H1 (cell line): ENCODE measurements at regions not wholly inside any gene's neighbourhood (a gene's known extent, or its start where the extent isn't known, plus 50 kb on each side); places are given as distances from the start of the nearest gene placed in this dataset.
A peak's percentile ranks its signal among the peaks of the same experiment; 100 is the strongest.

Source experiments
- CTCF ChIA-PET: fragments of 300-600 bp; sonication (Branson Sonifier 250); formaldehyde crosslinking; loops from one replicate; lab custom pipeline; 2021; ENCODE audit not compliant: partially characterized antibody; lab: Charles Lee
- POLR2A ChIA-PET: fragments of 300-600 bp; sonication (Branson Sonifier 250); formaldehyde crosslinking; loops from one replicate; lab custom pipeline; 2021; ENCODE audit warnings: inconsistent platforms; ENCODE audit not compliant: partially characterized antibody; lab: Charles Lee
- DNase-seq, 2 experiments: peaks; one replicate each; pipeline versions ENCODE4 v3.0.0 to v3.0.0-alpha.2; 2010 to 2022; ENCODE audit warnings: low spot score in 2 of 2, low read depth in 1 of 2, mixed read lengths in 1 of 2
- FAIRE-seq: peaks from 2 replicates; lab custom pipeline; 2011; peaks lifted over from hg19 to GRCh38; lab: Jason Lieb, UNC
- H2AFZ ChIP-seq: 2 replicates; pipeline ENCODE4 v1.8.1; 2012; ENCODE audit warnings: low read length, inconsistent platforms
- H2AK5ac ChIP-seq: 2 replicates; pipeline ENCODE4 v1.6.1; 2013; ENCODE audit warnings: low read depth, low read length
- H2BK120ac ChIP-seq: replicated peaks from 2 replicates; pipeline ENCODE3; 2013; ENCODE audit warnings: low read depth, low read length, inconsistent platforms
- H2BK12ac ChIP-seq: 2 replicates; pipeline ENCODE4 v1.6.1; 2013; ENCODE audit warnings: low read depth, low read length
- H2BK15ac ChIP-seq: 2 replicates; pipeline ENCODE4 v1.6.1; 2013; ENCODE audit warnings: low read length
- H2BK20ac ChIP-seq: 2 replicates; pipeline ENCODE4 v1.6.1; 2013; ENCODE audit warnings: low read length
- H2BK5ac ChIP-seq: 2 replicates; pipeline ENCODE4 v1.6.1; 2013; ENCODE audit warnings: low read depth, low read length
- H3K14ac ChIP-seq: 2 replicates; pipeline ENCODE4 v1.6.1; 2013; ENCODE audit warnings: inconsistent platforms; ENCODE audit not compliant: insufficient read length
- H3K18ac ChIP-seq: 2 replicates; pipeline ENCODE4 v1.6.1; 2013; ENCODE audit warnings: low read length; ENCODE audit errors: extremely low read depth
- H3K23ac ChIP-seq: 2 replicates; pipeline ENCODE4 v1.6.1; 2013; ENCODE audit warnings: inconsistent platforms; ENCODE audit not compliant: insufficient read length
- H3K23me2 ChIP-seq: 2 replicates; pipeline ENCODE4 v1.6.1; 2013; ENCODE audit warnings: low read depth, low read length
- H3K27ac ChIP-seq: 2 replicates; pipeline ENCODE4 v1.6.1; 2011; ENCODE audit warnings: low read depth, low read length, inconsistent platforms
- H3K27me3 ChIP-seq, 4 experiments: replicated peaks in 1 of 4; 1 replicate in 1 of 4; 2 replicates in 3 of 4; pipeline versions ENCODE4 v1.6.1 to v1.8.1; 2011 to 2013; ENCODE audit warnings: low read length in 3 of 4, mild to moderate bottlenecking in 3 of 4, inconsistent platforms in 2 of 4, mixed read lengths in 2 of 4, moderate library complexity in 1 of 4; ENCODE audit not compliant: control insufficient read depth in 3 of 4, insufficient read depth in 3 of 4; ENCODE audit errors: extremely low read depth in 1 of 4
- H3K36me3 ChIP-seq, 4 experiments: 2 replicates each; pipeline versions ENCODE4 v1.6.1 to v1.8.1; 2011 to 2013; ENCODE audit warnings: mild to moderate bottlenecking in 4 of 4, low read length in 3 of 4, moderate library complexity in 2 of 4, control low read depth in 1 of 4, inconsistent platforms in 1 of 4; ENCODE audit not compliant: insufficient read depth in 4 of 4, control insufficient read depth in 2 of 4
- H3K4ac ChIP-seq: replicated peaks from 2 replicates; pipeline ENCODE3; 2013; ENCODE audit warnings: low read length, low read depth, mixed read lengths, inconsistent platforms; ENCODE audit not compliant: insufficient read length
- H3K4me1 ChIP-seq, 4 experiments: replicated peaks in 1 of 4; 1 replicate in 1 of 4; 2 replicates in 3 of 4; pipeline versions ENCODE4 v1.6.1 to v1.8.1; 2011 to 2013; ENCODE audit warnings: low read length in 3 of 4, inconsistent platforms in 2 of 4, mixed read lengths in 1 of 4; ENCODE audit not compliant: insufficient read depth in 4 of 4, control insufficient read depth in 3 of 4
- H3K4me2 ChIP-seq, 2 experiments: 2 replicates each; pipeline versions ENCODE4 v1.6.1 to v1.8.1; 2011 to 2013; ENCODE audit warnings: low read depth in 2 of 2, low read length in 2 of 2, control low read depth in 1 of 2, inconsistent platforms in 1 of 2, mild to moderate bottlenecking in 1 of 2; ENCODE audit not compliant: insufficient read depth in 1 of 2
- H3K4me3 ChIP-seq, 4 experiments: fragments of 200-600, 300-600 bp in 1 of 4; sonication (generic), shearing (Covaris generic), sonication (Bioruptor Twin) in 1 of 4; 2 replicates each; pipeline versions ENCODE4 v1.5.1 to v1.8.1; 2011 to 2016; ENCODE audit warnings: low read length in 4 of 4, low read depth in 3 of 4, control low read depth in 2 of 4, inconsistent platforms in 2 of 4, mild to moderate bottlenecking in 2 of 4, mixed read lengths in 1 of 4, moderate library complexity in 1 of 4; ENCODE audit not compliant: insufficient read depth in 2 of 4; ENCODE audit errors: extremely low read depth in 1 of 4
- H3K56ac ChIP-seq: replicated peaks from 2 replicates; pipeline ENCODE3; 2013; ENCODE audit warnings: low read depth, mild to moderate bottlenecking, mixed read lengths, low read length, inconsistent platforms; ENCODE audit not compliant: insufficient read length
- H3K79me1 ChIP-seq: 2 replicates; pipeline ENCODE4 v1.6.1; 2013; ENCODE audit warnings: low read depth, low read length, control low read depth
- H3K79me2 ChIP-seq, 2 experiments: 2 replicates each; pipeline versions ENCODE4 v1.6.1 to v1.8.1; 2012 to 2013; ENCODE audit warnings: low read length in 2 of 2, mild to moderate bottlenecking in 2 of 2, inconsistent platforms in 1 of 2; ENCODE audit not compliant: insufficient read depth in 2 of 2, control insufficient read depth in 1 of 2
- H3K9ac ChIP-seq, 4 experiments: replicated peaks in 1 of 4; 1 replicate in 1 of 4; 2 replicates in 3 of 4; pipeline versions ENCODE4 v1.6.1 to v1.8.1; 2011 to 2013; ENCODE audit warnings: low read depth in 3 of 4, low read length in 3 of 4, control low read depth in 2 of 4, mild to moderate bottlenecking in 2 of 4, moderate library complexity in 2 of 4, inconsistent platforms in 1 of 4; ENCODE audit errors: extremely low read depth in 1 of 4
- H3K9me3 ChIP-seq, 2 experiments: 2 replicates each; pipeline versions ENCODE4 v1.6.1 to v1.8.1; 2012 to 2013; ENCODE audit warnings: mild to moderate bottlenecking in 2 of 2, moderate library complexity in 2 of 2, control low read depth in 1 of 2, inconsistent platforms in 1 of 2, low read depth in 1 of 2, low read length in 1 of 2, mixed read lengths in 1 of 2; ENCODE audit not compliant: insufficient read depth in 2 of 2
- H4K20me1 ChIP-seq, 2 experiments: replicated peaks in 1 of 2; 2 replicates each; pipeline versions ENCODE3 to v1.8.1; 2011 to 2013; ENCODE audit warnings: inconsistent platforms in 2 of 2, low read length in 2 of 2, mild to moderate bottlenecking in 1 of 2; ENCODE audit not compliant: insufficient read depth in 2 of 2, control insufficient read depth in 1 of 2
- H4K5ac ChIP-seq: 2 replicates; pipeline ENCODE4 v1.6.1; 2013; ENCODE audit warnings: low read length, low read depth, mixed read lengths, inconsistent platforms; ENCODE audit not compliant: insufficient read length
- H4K8ac ChIP-seq: 2 replicates; pipeline ENCODE4 v1.8.0; 2013; ENCODE audit warnings: mild to moderate bottlenecking, moderate library complexity, low read length, inconsistent platforms; ENCODE audit not compliant: insufficient read depth; ENCODE audit errors: extremely low read depth
- H4K91ac ChIP-seq: replicated peaks from 2 replicates; pipeline ENCODE3; 2013; ENCODE audit warnings: low read length, mixed read lengths, inconsistent platforms; ENCODE audit not compliant: insufficient read length
- HDAC2 ChIP-seq, 2 experiments: fragments of 300-600 bp in 1 of 2; sonication (generic) in 1 of 2; IDR thresholded peaks; 2 replicates each; pipeline ENCODE4 v1.6.1; 2011 to 2012; ENCODE audit warnings: low read depth in 2 of 2, low read length in 2 of 2, mild to moderate bottlenecking in 2 of 2, moderate library complexity in 2 of 2, borderline replicate concordance in 1 of 2, inconsistent platforms in 1 of 2
- HDAC6 ChIP-seq: IDR thresholded peaks from one replicate; pipeline ENCODE4 v1.7.1; 2012; ENCODE audit warnings: low read depth, mild to moderate bottlenecking, inconsistent platforms, low read length, moderate library complexity
- RAD21 ChIP-seq, 2 experiments: IDR thresholded peaks in 1 of 2; conservative IDR thresholded peaks in 1 of 2; 2 replicates each; pipeline ENCODE4 v1.6.1; 2011; ENCODE audit warnings: low read depth in 2 of 2, low read length in 2 of 2, improper control_type of control experiment in 1 of 2, inconsistent platforms in 1 of 2, mild to moderate bottlenecking in 1 of 2, moderate library complexity in 1 of 2
- RBBP5 ChIP-seq: IDR thresholded peaks from 2 replicates; pipeline ENCODE4 v1.7.1; 2012; ENCODE audit warnings: low read depth, mild to moderate bottlenecking, inconsistent platforms, low read length, moderate library complexity, borderline replicate concordance
- WGBS, 2 experiments: shearing (Covaris generic) in 1 of 2; methylation state at CpG; one replicate each; pipeline versions ENCODE4 v1.1.6 to v1.1.7; 2013 to 2015; ENCODE audit warnings: low lambda C conversion rate in 2 of 2, mixed read lengths in 2 of 2, inconsistent platforms in 1 of 2, low coverage in 1 of 2, missing lambda C conversion rate in 1 of 2; ENCODE audit not compliant: insufficient replicate concordance in 2 of 2, insufficient coverage in 1 of 2, insufficient read length in 1 of 2; ENCODE audit errors: extremely low coverage in 1 of 2, missing lambda C conversion rate in 1 of 2; 5-methylcytosine and 5-hydroxymethylcytosine counted together
- TF ChIP-seq, protein P1 (sequence below), 3 experiments: IDR thresholded peaks; 1 replicate in 2 of 3; 2 replicates in 1 of 3; pipeline versions ENCODE4 v1.5.1 to v1.6.1; 2011; ENCODE audit warnings: low read length in 3 of 3, mild to moderate bottlenecking in 3 of 3, inconsistent platforms in 2 of 3, low read depth in 1 of 3, moderate library complexity in 1 of 3; ENCODE audit not compliant: insufficient read depth in 1 of 3; ENCODE audit errors: control extremely low read depth in 1 of 3

DNA sequence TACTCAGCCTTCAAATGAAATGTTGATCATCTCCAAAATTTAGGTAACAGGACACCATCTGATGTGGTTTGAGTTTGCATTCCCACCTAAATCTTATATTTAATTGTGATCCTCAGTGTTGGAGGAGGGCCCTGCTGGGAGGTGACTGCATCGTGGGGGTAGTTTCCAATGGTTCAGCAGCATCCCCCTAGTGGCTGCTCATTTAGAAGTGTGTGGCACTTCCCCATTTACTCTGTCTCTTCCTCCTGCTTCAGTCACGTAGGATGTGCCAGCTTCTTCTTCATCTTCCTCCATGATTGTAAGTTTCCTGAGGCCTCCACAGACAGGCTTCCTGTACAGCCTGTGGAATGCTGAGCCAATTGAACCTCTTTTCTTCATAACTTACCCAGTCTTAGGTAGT is 731.2 kb downstream of the USP25 start:
- no peak overlapping the region for H3K4ac ChIP-seq
- H2BK12ac ChIP-seq = no peak overlapping the region
- no peak overlapping the region for H2AK5ac ChIP-seq
- no peak overlapping the region for H2BK5ac ChIP-seq
- DNase-seq (no peak), FAIRE-seq (no peak)
- H3K27me3 ChIP-seq = no peaks in the 10 kb centered on the region
- no peaks in the 10 kb centered on the region for H4K20me1 ChIP-seq
- no peak overlapping the region for H4K5ac ChIP-seq
- H3K9me3 ChIP-seq = peaks cover 10 to 11% of the 10 kb centered on the region in 2 experiments
- no peak overlapping the region for H3K4me2 ChIP-seq
- no peak overlapping the region for H3K56ac ChIP-seq
- WGBS, 2 experiments = 75% methylated on average over 2 of the region's 2 CpGs; no CpG with 5 or more reads in 1 of the 2 experiments
- TF ChIP-seq HDAC2 (IDR thresholded peaks at IDR 0.05; ENCODE audit: borderline replicate concordance in 1 of 2, low read depth in 2 of 2, low read length in 2 of 2) (no peak), HDAC6 (no peak), RBBP5 (no peak), RAD21 (IDR thresholded peaks at IDR 0.05 in 1 of 2, conservative IDR thresholded peaks at IDR 0.05 in 1 of 2; ENCODE audit: low read depth in 2 of 2, low read length in 2 of 2) (peak; percentile 20 to 39; a peak in 3 of 4 replicates)
- TF ChIP-seq, protein P1, sequence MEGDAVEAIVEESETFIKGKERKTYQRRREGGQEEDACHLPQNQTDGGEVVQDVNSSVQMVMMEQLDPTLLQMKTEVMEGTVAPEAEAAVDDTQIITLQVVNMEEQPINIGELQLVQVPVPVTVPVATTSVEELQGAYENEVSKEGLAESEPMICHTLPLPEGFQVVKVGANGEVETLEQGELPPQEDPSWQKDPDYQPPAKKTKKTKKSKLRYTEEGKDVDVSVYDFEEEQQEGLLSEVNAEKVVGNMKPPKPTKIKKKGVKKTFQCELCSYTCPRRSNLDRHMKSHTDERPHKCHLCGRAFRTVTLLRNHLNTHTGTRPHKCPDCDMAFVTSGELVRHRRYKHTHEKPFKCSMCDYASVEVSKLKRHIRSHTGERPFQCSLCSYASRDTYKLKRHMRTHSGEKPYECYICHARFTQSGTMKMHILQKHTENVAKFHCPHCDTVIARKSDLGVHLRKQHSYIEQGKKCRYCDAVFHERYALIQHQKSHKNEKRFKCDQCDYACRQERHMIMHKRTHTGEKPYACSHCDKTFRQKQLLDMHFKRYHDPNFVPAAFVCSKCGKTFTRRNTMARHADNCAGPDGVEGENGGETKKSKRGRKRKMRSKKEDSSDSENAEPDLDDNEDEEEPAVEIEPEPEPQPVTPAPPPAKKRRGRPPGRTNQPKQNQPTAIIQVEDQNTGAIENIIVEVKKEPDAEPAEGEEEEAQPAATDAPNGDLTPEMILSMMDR (IDR thresholded peaks at IDR 0.05; ENCODE audit: control extremely low read depth in 1 of 3, insufficient read depth in 1 of 3, low read depth in 1 of 3, low read length in 3 of 3) = peak; percentile 12 to 56 (median 43); a peak in 2 of 4 replicates
- TF ChIP-seq, all 59 proteins: peak for 2
- H3K36me3 ChIP-seq = no peaks in the 10 kb centered on the region; a peak in 1 of 8 replicates
- H3K18ac ChIP-seq = no peak overlapping the region
- H3K4me3 ChIP-seq = no peak overlapping the region
- no peaks in the 10 kb centered on the region for H3K79me2 ChIP-seq
- no peak overlapping the region for H3K14ac ChIP-seq
- H2AFZ ChIP-seq = no peak overlapping the region
- no peak overlapping the region for H4K8ac ChIP-seq
- CTCF ChIA-PET = interaction anchor here (0.8 to 1.3 kb wide), 2 partner anchors 10 to 16 kb away, joined by 4 read pairs; no protein-coding TSS in a partner anchor
- no peaks in the 10 kb centered on the region for H3K23me2 ChIP-seq
- H2BK120ac ChIP-seq = no peak overlapping the region
- no peak overlapping the region for H3K9ac ChIP-seq
- POLR2A ChIA-PET = no interaction called here
- H2BK20ac ChIP-seq = no peak overlapping the region
- no peak overlapping the region for H3K27ac ChIP-seq
- H2BK15ac ChIP-seq = no peak overlapping the region
- H3K23ac ChIP-seq = no peak overlapping the region
- no peaks in the 10 kb centered on the region for H3K79me1 ChIP-seq
- no peaks in the 10 kb centered on the region for H3K4me1 ChIP-seq
- no peak overlapping the region for H4K91ac ChIP-seq
